H9 (cell line): ENCODE measurements at regions not wholly inside any gene's neighbourhood (a gene's known extent, or its start where the extent isn't known, plus 50 kb on each side); places are given as distances from the start of the nearest gene placed in this dataset.

Experiments used
- DNase-seq: peaks from one replicate; pipeline ENCODE4 v3.0.0-alpha.2; 2017
- H2AFZ ChIP-seq: one replicate; pipeline ENCODE4 v1.6.1; 2013; ENCODE audit warnings: mild to moderate bottlenecking, low read length, control low read depth, moderate library complexity
- H2AK5ac ChIP-seq: 2 replicates; pipeline ENCODE4 v1.6.1; 2013; ENCODE audit warnings: low read length, control low read depth, mixed read lengths; ENCODE audit not compliant: insufficient read length
- H2BK120ac ChIP-seq: one replicate; pipeline ENCODE4 v1.6.1; 2013; ENCODE audit warnings: low read depth, mild to moderate bottlenecking, low read length, control low read depth, inconsistent platforms; ENCODE audit not compliant: poor library complexity, severe bottlenecking
- H2BK12ac ChIP-seq: 2 replicates; pipeline ENCODE4 v1.6.1; 2013; ENCODE audit warnings: low read length, control low read depth, mixed read lengths, low read depth; ENCODE audit not compliant: insufficient read length
- H2BK15ac ChIP-seq: 2 replicates; pipeline ENCODE4 v1.6.1; 2013; ENCODE audit warnings: low read depth, low read length, control low read depth
- H2BK20ac ChIP-seq: one replicate; pipeline ENCODE4 v1.6.1; 2013; ENCODE audit warnings: low read depth, mild to moderate bottlenecking, low read length, control low read depth, inconsistent platforms; ENCODE audit not compliant: poor library complexity, severe bottlenecking
- H2BK5ac ChIP-seq: 2 replicates; pipeline ENCODE4 v1.6.1; 2013; ENCODE audit warnings: low read length, control low read depth, mixed read lengths; ENCODE audit not compliant: insufficient read length
- H3K14ac ChIP-seq: 2 replicates; pipeline ENCODE4 v1.6.1; 2013; ENCODE audit warnings: low read length, control low read depth; ENCODE audit not compliant: insufficient read depth
- H3K18ac ChIP-seq: 2 replicates; pipeline ENCODE4 v1.6.1; 2013; ENCODE audit warnings: low read depth, mild to moderate bottlenecking, mixed read lengths, low read length, control low read depth; ENCODE audit not compliant: insufficient read length
- H3K23ac ChIP-seq: 2 replicates; pipeline ENCODE4 v1.6.1; 2013; ENCODE audit warnings: low read length, control low read depth, mixed read lengths, low read depth; ENCODE audit not compliant: insufficient read length
- H3K23me2 ChIP-seq: 2 replicates; pipeline ENCODE4 v1.6.1; 2013; ENCODE audit warnings: low read depth, mild to moderate bottlenecking, mixed read lengths, low read length, control low read depth; ENCODE audit not compliant: insufficient read length, poor library complexity, severe bottlenecking
- H3K27ac ChIP-seq: 2 replicates; pipeline ENCODE4 v1.5.1; 2013; ENCODE audit warnings: low read length, control low read depth, mixed read lengths, low read depth; ENCODE audit not compliant: insufficient read length
- H3K27me3 ChIP-seq: 2 replicates; pipeline ENCODE4 v1.6.1; 2013; ENCODE audit warnings: low read length, control low read depth, inconsistent platforms; ENCODE audit not compliant: insufficient read depth
- H3K4ac ChIP-seq: 2 replicates; pipeline ENCODE4 v1.6.1; 2013; ENCODE audit warnings: low read depth, mild to moderate bottlenecking, control low read depth, inconsistent platforms, low read length, moderate library complexity
- H3K4me1 ChIP-seq: 2 replicates; pipeline ENCODE4 v1.6.1; 2013; ENCODE audit warnings: low read length, control low read depth, inconsistent platforms; ENCODE audit not compliant: insufficient read depth
- H3K4me2 ChIP-seq: 2 replicates; pipeline ENCODE4 v1.6.1; 2013; ENCODE audit warnings: low read length, control low read depth, mixed read lengths; ENCODE audit not compliant: insufficient read length, insufficient read depth
- H3K56ac ChIP-seq: 2 replicates; pipeline ENCODE4 v1.6.1; 2013; ENCODE audit warnings: low read depth, mild to moderate bottlenecking, mixed read lengths, low read length, control low read depth; ENCODE audit not compliant: insufficient read length
- H3K79me1 ChIP-seq: 2 replicates; pipeline ENCODE4 v1.6.1; 2013; ENCODE audit warnings: low read depth, mild to moderate bottlenecking, moderate library complexity, low read length, control low read depth, inconsistent platforms; ENCODE audit not compliant: insufficient read depth, poor library complexity, severe bottlenecking
- H3K79me2 ChIP-seq: 2 replicates; pipeline ENCODE4 v1.6.1; 2013; ENCODE audit warnings: low read length, control low read depth, inconsistent platforms; ENCODE audit not compliant: insufficient read depth
- H3K9ac ChIP-seq: 2 replicates; pipeline ENCODE4 v1.6.1; 2013; ENCODE audit warnings: low read length, control low read depth, mixed read lengths; ENCODE audit not compliant: insufficient read length; ENCODE audit errors: extremely low read depth
- H3K9me3 ChIP-seq: one replicate; pipeline ENCODE4 v1.6.1; 2013; ENCODE audit warnings: low read depth, low read length, inconsistent platforms; ENCODE audit not compliant: control insufficient read depth
- H3T11ph ChIP-seq: one replicate; pipeline ENCODE4 v1.6.1; 2013; ENCODE audit warnings: mild to moderate bottlenecking, low read length, control low read depth, inconsistent platforms
- H4K20me1 ChIP-seq: one replicate; pipeline ENCODE4 v1.6.1; 2013; ENCODE audit not compliant: control insufficient read depth, insufficient read length, insufficient read depth
- H4K5ac ChIP-seq: 2 replicates; pipeline ENCODE4 v1.6.1; 2013; ENCODE audit warnings: low read depth, mild to moderate bottlenecking, mixed read lengths, low read length, control low read depth; ENCODE audit not compliant: insufficient read length
- H4K8ac ChIP-seq: replicated peaks from 2 replicates; pipeline ENCODE4 v1.6.1; 2013; ENCODE audit warnings: low read length, control low read depth, mixed read lengths, low read depth; ENCODE audit not compliant: insufficient read length
- H4K91ac ChIP-seq: 2 replicates; pipeline ENCODE4 v1.6.1; 2013; ENCODE audit warnings: low read depth, mild to moderate bottlenecking, moderate library complexity, mixed read lengths, low read length, control low read depth; ENCODE audit not compliant: insufficient read length
- H3K27ac Mint-ChIP-seq, 3 experiments: 2 replicates in 2 of 3; 3 replicates in 1 of 3; pipeline ENCODE4 v1.8.0; 2020 to 2021; ENCODE audit warnings: mixed read lengths in 3 of 3, mild to moderate bottlenecking in 1 of 3, moderate library complexity in 1 of 3
- H3K27me3 Mint-ChIP-seq: 2 replicates; pipeline ENCODE4 v1.8.0; 2021; ENCODE audit warnings: low read depth, mild to moderate bottlenecking, moderate library complexity, mixed read lengths
- H3K36me3 Mint-ChIP-seq, 3 experiments: 2 replicates in 2 of 3; 3 replicates in 1 of 3; pipeline ENCODE4 v1.8.0; 2020 to 2021; ENCODE audit warnings: low read depth in 3 of 3, mixed read lengths in 3 of 3; ENCODE audit not compliant: insufficient read depth in 1 of 3
- H3K4me1 Mint-ChIP-seq, 2 experiments: 2 replicates each; pipeline ENCODE4 v1.8.0; 2020; ENCODE audit warnings: mixed read lengths in 2 of 2
- H3K4me3 Mint-ChIP-seq, 2 experiments: 2 replicates in 1 of 2; 3 replicates in 1 of 2; pipeline ENCODE4 v1.8.0; 2020 to 2021; ENCODE audit warnings: mild to moderate bottlenecking in 2 of 2, mixed read lengths in 2 of 2, moderate library complexity in 1 of 2
- H3K9me3 Mint-ChIP-seq, 2 experiments: 2 replicates in 1 of 2; 3 replicates in 1 of 2; pipeline ENCODE4 v1.8.0; 2020; ENCODE audit warnings: mild to moderate bottlenecking in 2 of 2, mixed read lengths in 2 of 2, moderate library complexity in 1 of 2
- WGBS: extraction: QIAGEN DNeasy Blood & Tissue Kit; methylation state at CpG from one replicate; pipeline ENCODE4 v1.1.7; 2013; ENCODE audit warnings: missing lambda C conversion rate, low lambda C conversion rate, mixed read lengths; ENCODE audit not compliant: insufficient read length; ENCODE audit errors: extremely low coverage; 5-methylcytosine and 5-hydroxymethylcytosine counted together
- TF ChIP-seq, protein P1 (sequence below): fragments of 200-600 bp; sonication (generic); conservative IDR thresholded peaks from 3 replicates; pipeline ENCODE4 v1.8.0; 2021; ENCODE audit warnings: antibody characterized with exemption, mild to moderate bottlenecking

DNA sequence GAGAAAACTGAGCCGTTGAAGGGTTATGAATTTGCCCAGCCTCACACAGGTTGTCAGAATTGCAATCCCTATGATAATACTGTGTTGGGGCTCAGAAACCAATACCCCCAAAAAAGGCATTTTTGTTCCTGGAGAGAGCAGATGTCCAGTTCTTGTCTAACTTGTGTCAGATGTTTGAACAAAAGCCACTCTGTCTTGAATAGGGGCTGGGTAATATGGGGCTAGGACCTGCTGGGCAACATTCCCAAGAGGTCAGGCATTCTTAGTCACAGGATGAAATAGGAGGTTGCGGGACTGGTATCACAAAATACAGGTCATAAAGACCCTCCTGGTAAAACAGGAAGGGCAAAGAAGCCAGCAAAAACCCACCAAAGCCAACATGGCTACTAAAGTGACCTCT, 482.1 kb downstream of the IPMK start:
- Histone ChIP-seq H4K91ac (no peak overlapping the region), H3K23ac (no peak overlapping the region), H3K27ac (peak overlapping the region; percentile 39), H3K27me3 (no peaks in the 10 kb centered on the region), H3K4me1 (peaks cover 8% of the 10 kb centered on the region), H3T11ph (no peak overlapping the region), H2BK20ac (no peak overlapping the region), H3K14ac (peak overlapping the region; percentile 47; the same call in 1 of the 2 replicates), H2BK120ac (no peak overlapping the region), H2AFZ (no peak overlapping the region), H3K9ac (no peak overlapping the region), H3K79me1 (no peaks in the 10 kb centered on the region), H2BK12ac (peak overlapping the region; percentile 50), H2AK5ac (no peak overlapping the region), H3K4ac (no peak overlapping the region), H4K20me1 (no peaks in the 10 kb centered on the region), H3K18ac (no peak overlapping the region), H2BK5ac (no peak overlapping the region), H4K8ac (no peak overlapping the region), H3K4me2 (no peak overlapping the region), H3K79me2 (no peaks in the 10 kb centered on the region), H3K56ac (no peak overlapping the region), H2BK15ac (no peak overlapping the region), H4K5ac (no peak overlapping the region), H3K23me2 (no peaks in the 10 kb centered on the region), H3K9me3 (no peaks in the 10 kb centered on the region)
- peaks cover 28 to 50% of the 10 kb centered on the region in 2 experiments for H3K9me3 Mint-ChIP-seq
- peak overlapping the region in 2 of 3 experiments; percentile 67 to 87; a peak in 4 of 7 replicates for H3K27ac Mint-ChIP-seq
- TF ChIP-seq, protein P1, sequence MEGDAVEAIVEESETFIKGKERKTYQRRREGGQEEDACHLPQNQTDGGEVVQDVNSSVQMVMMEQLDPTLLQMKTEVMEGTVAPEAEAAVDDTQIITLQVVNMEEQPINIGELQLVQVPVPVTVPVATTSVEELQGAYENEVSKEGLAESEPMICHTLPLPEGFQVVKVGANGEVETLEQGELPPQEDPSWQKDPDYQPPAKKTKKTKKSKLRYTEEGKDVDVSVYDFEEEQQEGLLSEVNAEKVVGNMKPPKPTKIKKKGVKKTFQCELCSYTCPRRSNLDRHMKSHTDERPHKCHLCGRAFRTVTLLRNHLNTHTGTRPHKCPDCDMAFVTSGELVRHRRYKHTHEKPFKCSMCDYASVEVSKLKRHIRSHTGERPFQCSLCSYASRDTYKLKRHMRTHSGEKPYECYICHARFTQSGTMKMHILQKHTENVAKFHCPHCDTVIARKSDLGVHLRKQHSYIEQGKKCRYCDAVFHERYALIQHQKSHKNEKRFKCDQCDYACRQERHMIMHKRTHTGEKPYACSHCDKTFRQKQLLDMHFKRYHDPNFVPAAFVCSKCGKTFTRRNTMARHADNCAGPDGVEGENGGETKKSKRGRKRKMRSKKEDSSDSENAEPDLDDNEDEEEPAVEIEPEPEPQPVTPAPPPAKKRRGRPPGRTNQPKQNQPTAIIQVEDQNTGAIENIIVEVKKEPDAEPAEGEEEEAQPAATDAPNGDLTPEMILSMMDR, result no peak
- no peak for DNase-seq
- no peak overlapping the region for H3K4me3 Mint-ChIP-seq
- H3K27me3 Mint-ChIP-seq, result no peaks in the 10 kb centered on the region
- H3K36me3 Mint-ChIP-seq, result peaks cover 29 to 64% (median 41%) of the 10 kb centered on the region in 3 experiments
- WGBS, result no CpG with 5 or more reads among the region's 2 CpGs
- H3K4me1 Mint-ChIP-seq, result peaks cover 33 to 35% of the 10 kb centered on the region in 2 experiments
